GM10266 (cell line): ENCODE measurements at regions not wholly inside any gene's neighbourhood (a gene's known extent, or its start where the extent isn't known, plus 50 kb on each side); places are given as distances from the start of the nearest gene placed in this dataset.

Source experiments
- DNase-seq: peaks from one replicate; pipeline ENCODE4 v3.0.0; 2012; ENCODE audit errors: extremely low spot score
- CTCF ChIP-seq: IDR thresholded peaks from 2 replicates; pipeline ENCODE4 v1.5.1; 2012; ENCODE audit warnings: mild to moderate bottlenecking, low read depth; ENCODE audit not compliant: control insufficient read depth, insufficient read depth; ENCODE audit errors: missing control alignments

GRCh38 chr12:63056649-63057048, 94.4 kb downstream of the AVPR1A start:
- TF ChIP-seq CTCF, result no peak
- DNase-seq, result no peak

GRCh38 chr12:63052696-63053095, 98.3 kb downstream of the AVPR1A start:
- no peak for TF ChIP-seq CTCF

GRCh38 chr12:63047146-63047545, 103.9 kb downstream of the AVPR1A start:
- no peak for TF ChIP-seq CTCF

More at GRCh38 chr12:63052696-63053095, 98.3 kb downstream of the AVPR1A start:
- DNase-seq, result no peak

GRCh38 chr12:63045020-63045860, 105.8 kb downstream of the AVPR1A start:
- TF ChIP-seq CTCF, result no peak
- no peak for DNase-seq

More at GRCh38 chr12:63047146-63047545, 103.9 kb downstream of the AVPR1A start:
- no peak for DNase-seq

- no peak for TF ChIP-seq CTCF
- DNase-seq, result no peak
Observed at GRCh38 chr12:63042646-63043045, 107.7 kb upstream of the PPM1H start.

- TF ChIP-seq CTCF, result no peak
- DNase-seq, result no peak
Observed at GRCh38 chr12:63041601-63042000, 106.7 kb upstream of the PPM1H start.

- DNase-seq, result no peak
- no peak for TF ChIP-seq CTCF
Observed at GRCh38 chr12:63040526-63041220, 105.7 kb upstream of the PPM1H start.
